GM19099 (cell line): ENCODE measurements at regions not wholly inside any gene's neighbourhood (a gene's known extent, or its start where the extent isn't known, plus 50 kb on each side); places are given as distances from the start of the nearest gene placed in this dataset.

Experiments
- POLR2A ChIP-seq: IDR thresholded peaks from 3 replicates; pipeline ENCODE4 v1.6.1; 2011; ENCODE audit warnings: low read depth; ENCODE audit not compliant: insufficient read length; ENCODE audit errors: extremely low read depth

- TF ChIP-seq POLR2A: no peak
Observed at GRCh38 chr18:2053490-2054089, 517.7 kb downstream of the METTL4 start.

GRCh38 chr18:2059336-2059735 lies 512.0 kb downstream of the METTL4 start:
- no peak for TF ChIP-seq POLR2A

DNA sequence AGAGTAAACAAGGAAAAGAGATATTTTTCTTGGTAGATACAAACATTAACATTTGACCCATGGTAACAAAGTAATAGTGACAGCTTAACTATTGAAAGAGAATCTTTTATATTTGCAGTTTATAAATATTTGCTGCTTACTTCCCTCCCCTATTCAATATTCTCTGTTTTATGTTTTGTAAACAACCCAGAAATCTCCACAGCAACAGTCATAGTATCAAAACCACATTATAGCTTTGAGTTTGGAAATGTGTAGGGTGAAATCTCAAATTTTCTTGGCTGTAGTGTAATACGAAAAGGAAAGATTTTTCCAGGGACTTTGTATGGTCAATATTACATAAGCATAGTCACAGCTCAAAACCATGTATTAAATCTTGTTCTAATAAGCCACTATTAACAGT lies 511.2 kb downstream of the METTL4 start:
- TF ChIP-seq POLR2A: no peak

GRCh38 chr18:2070631-2071030 lies 500.7 kb downstream of the METTL4 start:
- no peak for TF ChIP-seq POLR2A

- TF ChIP-seq POLR2A: no peak
Observed at GRCh38 chr18:2075499-2075898, 495.8 kb downstream of the METTL4 start.

DNA sequence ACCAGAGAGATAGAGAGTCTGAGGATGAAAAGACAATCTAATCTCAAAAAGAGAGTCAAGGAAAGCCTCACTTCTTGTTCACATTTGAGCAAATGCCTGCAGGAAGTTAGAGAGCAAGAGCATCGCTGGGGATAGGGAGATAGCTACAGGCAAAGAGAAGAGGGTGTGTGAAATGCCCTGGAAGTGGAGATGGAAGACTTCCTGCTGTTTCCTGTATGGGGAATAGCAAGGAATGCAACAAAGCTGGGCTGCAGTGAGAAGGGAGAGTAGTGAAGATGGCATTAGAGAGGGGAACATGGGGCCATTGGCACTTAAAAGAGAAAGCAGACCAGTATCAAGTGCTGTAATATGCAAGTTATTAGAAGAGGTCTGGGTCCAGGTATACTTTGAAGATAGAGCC lies 488.6 kb downstream of the METTL4 start:
- no peak for TF ChIP-seq POLR2A

- TF ChIP-seq POLR2A: no peak
Observed at GRCh38 chr18:2083691-2084090, 487.6 kb downstream of the METTL4 start.

DNA sequence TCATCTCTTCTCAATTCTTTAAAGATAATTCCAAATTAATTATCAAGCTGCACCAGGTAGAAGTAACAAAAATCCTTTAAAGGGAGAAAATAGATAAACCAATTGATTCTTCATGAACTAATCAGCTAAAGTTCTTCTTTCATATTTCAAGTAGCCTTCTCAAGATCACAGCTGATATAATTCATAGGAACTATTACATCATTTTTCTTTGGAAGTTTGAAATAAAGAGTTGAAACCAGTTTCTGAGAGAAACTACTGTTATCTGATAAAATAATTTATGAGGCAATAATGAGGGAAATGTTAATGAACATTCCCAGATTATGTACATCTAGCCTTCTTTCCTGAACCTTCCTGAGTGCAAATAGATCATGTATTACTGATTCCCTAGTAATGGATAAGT lies 484.9 kb downstream of the METTL4 start:
- no peak for TF ChIP-seq POLR2A

- no peak for TF ChIP-seq POLR2A
Observed at GRCh38 chr18:2087877-2088673, 483.2 kb downstream of the METTL4 start.

DNA sequence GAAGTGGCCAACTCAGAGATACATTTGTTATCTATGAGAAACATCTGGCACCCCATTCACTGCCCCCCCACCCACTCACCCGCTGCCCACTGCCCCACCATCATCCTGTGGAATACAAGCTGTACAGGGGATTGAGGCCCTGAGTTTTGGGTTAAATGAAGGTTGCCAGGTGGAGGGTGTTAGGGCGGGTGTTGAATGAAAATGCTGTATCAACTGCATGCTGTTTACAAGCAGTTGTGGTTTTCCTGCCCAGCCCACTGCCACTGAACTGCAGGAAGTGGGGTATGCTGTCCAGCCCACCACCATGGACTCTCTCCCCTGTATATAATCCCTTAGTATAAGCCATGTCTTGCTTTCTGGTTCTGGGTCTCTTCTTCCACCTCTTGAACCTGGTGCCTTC lies 481.9 kb downstream of the METTL4 start:
- TF ChIP-seq POLR2A: no peak

DNA sequence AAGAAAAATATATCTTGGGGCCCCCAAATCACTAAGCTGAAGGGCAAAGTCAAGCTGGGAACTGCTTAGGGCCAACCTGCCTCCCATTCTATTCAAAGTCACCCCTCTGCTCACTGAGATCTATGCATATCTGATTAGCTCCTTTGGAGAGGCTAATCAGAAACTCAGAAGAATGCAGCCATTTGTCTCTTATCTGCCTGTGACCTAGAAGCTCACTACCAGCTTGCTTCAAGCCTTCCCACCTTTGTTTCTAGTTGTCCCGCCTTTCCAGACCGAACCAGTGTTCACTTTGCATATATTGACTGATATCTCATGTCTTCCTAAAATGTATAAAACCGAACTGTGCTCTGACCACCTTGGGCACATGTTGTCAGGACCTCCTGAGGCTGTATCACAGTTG lies 479.4 kb downstream of the METTL4 start:
- TF ChIP-seq POLR2A: no peak

- no peak for TF ChIP-seq POLR2A
Observed at GRCh38 chr18:2096551-2096950, 474.8 kb downstream of the METTL4 start.

DNA sequence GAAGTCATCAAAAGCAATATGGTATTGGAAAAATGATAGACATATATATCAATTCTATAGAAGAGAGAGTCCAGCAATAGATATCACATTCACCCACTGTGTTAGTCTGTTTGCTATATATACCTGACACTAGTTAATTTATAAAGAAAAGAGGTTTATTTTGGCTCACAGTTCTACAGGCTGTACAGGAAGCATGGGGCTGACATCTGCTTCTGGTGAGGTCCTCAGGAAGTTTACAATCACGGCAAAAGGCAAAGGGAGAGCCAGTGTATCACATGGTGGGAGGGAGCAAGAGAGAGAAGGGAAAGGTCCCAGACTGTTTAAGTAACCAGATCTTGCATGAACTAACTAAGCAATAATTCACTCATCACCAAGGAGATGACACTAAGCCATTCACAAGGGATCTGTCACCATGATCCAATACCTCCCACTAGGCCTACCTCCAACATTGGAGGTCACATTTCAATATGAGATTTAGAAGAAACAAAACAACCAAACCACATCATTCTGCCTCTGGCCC lies 470.6 kb downstream of the METTL4 start:
- no peak for TF ChIP-seq POLR2A

DNA sequence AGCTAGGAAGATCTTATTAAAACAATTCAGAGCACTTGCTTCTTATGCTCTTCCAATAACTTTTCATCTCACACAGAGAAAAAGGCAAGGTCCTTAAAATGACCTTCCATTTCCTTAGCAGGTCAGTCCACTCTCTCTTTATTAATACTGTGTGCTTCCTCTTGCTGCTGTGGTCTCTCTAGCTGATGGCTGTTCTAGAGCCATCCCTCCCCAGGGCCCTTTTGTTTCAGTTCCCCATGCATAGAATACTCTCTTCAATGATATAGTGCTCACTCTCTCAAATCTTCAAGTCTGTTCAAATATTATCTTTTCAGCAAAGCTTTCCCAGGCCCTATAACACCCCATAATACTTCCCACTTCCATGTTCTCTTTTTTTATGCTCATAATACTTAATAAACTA lies 469.3 kb downstream of the METTL4 start:
- no peak for TF ChIP-seq POLR2A

DNA sequence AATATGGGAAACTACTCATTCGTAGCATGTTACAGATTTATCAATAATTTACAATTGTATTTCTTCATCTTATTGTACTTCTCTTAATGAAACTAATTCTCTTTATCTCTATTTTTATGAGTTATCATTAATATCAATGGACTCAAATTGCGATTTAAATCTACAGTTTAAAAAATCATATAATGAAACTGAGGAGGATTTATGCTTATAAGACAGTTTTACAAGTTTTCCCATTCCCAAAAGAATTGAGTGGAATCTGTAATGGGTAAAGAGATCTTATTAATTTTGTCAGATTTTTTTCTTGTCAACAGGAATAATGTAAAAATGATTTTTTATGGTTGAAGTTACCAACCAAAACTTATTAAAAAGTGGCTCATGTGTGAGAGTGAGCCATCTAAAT lies 468.0 kb downstream of the METTL4 start:
- no peak for TF ChIP-seq POLR2A
